GM12801 (cell line): ENCODE measurements at regions not wholly inside any gene's neighbourhood (a gene's known extent, or its start where the extent isn't known, plus 50 kb on each side); places are given as distances from the start of the nearest gene placed in this dataset.

Experiments
- TF ChIP-seq, protein P1 (sequence below): IDR thresholded peaks from one replicate; pipeline ENCODE4 v1.5.1; 2011; ENCODE audit warnings: control low read depth; ENCODE audit not compliant: insufficient read length; ENCODE audit errors: extremely low read depth

DNA sequence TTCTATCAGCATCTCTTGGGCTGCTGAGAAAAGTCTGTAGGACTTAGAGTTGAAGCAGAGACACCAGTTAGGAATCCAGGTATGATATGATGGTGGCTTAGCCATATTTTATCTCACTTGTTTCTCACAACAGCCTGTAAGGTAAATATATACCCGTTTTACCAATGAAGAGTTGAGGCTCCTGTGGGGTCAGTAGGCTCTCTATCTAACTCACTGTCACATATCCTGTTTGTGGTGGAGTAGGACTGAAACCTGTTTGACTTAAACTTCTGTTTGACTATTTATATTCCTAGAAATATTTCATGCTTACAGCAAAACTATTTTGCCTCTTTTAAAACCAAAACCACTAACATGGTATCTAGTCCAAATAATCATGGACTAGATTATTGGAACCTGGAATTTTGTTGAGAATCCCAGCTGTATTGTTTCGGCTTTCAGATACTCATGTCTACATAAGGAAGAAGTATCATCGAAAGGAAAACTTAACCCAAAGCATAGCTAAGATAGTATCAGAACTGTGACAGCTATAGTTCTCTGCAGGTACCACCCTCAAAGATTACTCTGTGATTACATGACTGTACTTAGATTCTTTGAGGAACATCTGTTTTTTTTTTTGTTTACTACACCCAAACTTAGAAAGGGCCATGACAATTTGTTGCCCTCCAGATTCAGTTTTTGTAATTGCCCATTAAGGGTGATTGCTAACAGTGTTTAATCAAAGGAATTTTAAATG, 216.1 kb upstream of the THUMPD2 start:
- TF ChIP-seq, protein P1, sequence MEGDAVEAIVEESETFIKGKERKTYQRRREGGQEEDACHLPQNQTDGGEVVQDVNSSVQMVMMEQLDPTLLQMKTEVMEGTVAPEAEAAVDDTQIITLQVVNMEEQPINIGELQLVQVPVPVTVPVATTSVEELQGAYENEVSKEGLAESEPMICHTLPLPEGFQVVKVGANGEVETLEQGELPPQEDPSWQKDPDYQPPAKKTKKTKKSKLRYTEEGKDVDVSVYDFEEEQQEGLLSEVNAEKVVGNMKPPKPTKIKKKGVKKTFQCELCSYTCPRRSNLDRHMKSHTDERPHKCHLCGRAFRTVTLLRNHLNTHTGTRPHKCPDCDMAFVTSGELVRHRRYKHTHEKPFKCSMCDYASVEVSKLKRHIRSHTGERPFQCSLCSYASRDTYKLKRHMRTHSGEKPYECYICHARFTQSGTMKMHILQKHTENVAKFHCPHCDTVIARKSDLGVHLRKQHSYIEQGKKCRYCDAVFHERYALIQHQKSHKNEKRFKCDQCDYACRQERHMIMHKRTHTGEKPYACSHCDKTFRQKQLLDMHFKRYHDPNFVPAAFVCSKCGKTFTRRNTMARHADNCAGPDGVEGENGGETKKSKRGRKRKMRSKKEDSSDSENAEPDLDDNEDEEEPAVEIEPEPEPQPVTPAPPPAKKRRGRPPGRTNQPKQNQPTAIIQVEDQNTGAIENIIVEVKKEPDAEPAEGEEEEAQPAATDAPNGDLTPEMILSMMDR = no peak

DNA sequence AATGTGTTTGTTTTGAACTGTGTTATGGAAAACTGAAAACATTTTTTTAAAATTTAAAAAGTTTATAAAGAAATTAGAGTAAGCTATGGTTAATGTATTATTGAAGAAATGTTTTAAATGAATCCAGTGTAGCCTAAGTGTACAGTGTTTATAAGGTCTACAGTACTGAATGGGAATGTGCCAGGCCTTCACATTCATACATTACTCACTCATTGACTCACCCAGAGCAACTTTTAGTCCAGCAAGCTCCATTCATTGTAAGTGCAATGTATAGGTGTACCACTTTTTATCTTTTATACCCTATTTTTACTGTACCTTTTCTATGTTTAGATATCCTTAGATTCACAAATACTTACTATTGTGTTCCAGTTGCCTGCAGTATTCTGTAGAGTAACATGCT, 215.1 kb upstream of the THUMPD2 start:
- TF ChIP-seq, protein P1 = no peak

DNA sequence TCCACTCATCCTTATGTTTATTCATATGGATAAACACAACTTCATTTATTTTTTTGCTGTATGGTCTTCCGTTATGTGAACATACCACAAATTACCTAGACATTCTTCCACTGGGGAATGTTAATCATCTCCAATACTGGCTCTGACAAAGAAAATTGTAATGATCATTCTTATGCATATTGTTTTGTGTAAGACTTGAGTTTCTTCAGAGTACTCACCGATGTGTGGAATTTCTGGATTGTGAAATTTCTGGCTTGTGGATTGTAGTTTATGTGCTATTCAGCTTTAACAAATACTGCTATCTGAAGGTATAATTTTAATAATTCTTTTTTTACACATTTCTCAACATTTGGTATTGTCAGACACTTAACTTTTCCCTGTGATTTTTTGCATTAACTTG, 212.2 kb upstream of the THUMPD2 start:
- TF ChIP-seq, protein P1 = no peak

DNA sequence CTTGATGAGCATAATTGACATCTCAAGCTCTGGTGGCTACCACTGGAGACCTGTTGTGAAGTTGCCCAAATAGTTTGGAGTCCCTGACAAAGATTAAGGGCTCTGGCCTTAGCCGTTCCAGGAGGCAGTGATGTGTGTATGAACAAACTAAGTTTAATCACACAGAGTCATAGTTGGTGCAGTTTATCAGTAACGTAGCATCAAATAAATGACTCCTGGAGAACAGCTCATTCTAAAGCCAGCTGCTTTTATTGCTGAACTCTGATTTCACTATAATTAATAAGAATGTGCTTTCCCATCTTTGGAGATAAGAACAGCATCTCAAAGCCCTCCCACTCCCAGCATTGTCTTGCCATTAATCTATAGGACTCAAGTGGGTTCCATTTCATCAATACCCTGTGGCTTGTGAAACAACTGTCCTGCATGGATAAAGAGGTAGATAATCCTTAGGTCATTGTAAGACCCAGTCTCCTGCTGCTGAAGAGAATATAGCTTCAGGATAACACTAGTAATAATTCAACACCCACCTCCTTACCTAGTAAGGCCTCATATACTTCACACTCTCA, 211.4 kb upstream of the THUMPD2 start:
- TF ChIP-seq, protein P1 = no peak

DNA sequence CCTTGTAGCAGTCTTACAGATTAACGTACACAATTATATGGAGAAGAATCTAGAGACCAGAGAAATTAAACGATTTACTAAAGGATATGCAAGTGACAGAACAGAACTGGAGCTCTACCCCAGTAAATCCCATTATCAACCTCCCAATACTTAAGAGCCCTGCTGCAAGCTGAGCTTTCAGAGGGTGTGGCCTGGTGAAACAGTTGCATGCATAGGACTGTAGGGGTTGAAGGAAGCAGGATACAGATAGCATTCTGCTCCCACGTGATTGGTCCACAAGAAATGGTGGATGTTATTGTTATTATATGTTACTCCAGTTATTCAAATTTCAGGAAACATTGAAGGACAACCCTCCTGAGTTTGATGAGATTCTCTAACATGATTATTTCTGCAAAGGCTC, 210.8 kb upstream of the THUMPD2 start:
- TF ChIP-seq, protein P1 = no peak

DNA sequence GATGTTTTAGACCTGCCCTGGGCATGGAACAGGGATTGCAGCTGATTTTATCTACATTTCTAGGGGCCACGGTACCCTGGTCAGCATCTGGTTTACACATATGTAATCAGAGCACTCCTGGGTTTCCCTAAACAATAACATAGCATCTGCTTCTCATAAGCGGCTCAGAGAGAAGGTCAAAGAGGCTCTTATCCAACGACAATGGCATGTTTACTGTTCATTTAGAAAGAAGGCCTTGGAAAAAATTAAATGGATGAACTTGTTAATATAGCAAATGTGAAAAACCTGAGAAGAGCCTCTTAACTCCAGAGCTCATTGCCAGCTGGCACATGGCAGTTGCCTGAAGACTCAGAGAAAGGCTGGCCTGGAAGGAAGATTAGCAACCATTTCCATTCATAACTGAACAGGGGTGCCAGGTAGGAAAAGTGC, 202.8 kb upstream of the THUMPD2 start:
- TF ChIP-seq, protein P1 = no peak

DNA sequence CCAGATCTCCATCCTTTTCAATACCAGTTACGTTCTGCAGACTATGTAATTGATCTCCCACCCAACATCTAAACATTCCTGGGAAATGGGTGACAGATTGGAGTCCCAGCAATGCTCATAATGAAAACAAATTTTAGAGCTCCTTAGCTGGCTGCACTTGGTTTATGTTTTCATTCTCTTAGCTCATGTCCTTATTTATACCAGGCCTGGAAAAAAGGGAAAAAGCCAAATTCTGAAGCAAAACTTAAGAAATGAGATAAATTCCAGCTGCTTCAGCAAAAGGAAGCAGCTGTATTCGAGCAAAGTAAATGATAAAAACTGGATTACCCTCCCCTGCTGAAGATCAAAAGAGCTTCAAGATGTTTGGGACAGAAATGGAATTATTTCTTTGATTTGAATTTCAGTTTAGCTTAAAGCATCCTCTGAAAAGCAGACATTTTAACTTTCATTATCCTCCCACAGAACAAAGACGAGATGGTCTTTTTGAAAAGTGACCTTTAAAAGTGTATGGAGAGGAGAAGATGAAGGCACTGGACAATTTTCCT, 196.5 kb upstream of the THUMPD2 start:
- TF ChIP-seq, protein P1 = no peak
